D721Med (cell line): ENCODE measurements at regions not wholly inside any gene's neighbourhood (a gene's known extent, or its start where the extent isn't known, plus 50 kb on each side); places are given as distances from the start of the nearest gene placed in this dataset.
"Not testable (repeated sequence)": the region's sequence is repeated elsewhere in the genome, so short reads cannot be mapped to it uniquely, and the experiment has no call there.

Experiments used
- DNase-seq: peaks from one replicate; pipeline ENCODE4 v3.0.0; 2011; ENCODE audit warnings: low spot score; ENCODE audit not compliant: insufficient read length
- FAIRE-seq: peaks from 2 replicates; lab custom pipeline; 2011; peaks lifted over from hg19 to GRCh38; lab: Jason Lieb, UNC
- CTCF ChIP-seq: IDR thresholded peaks from 2 replicates; pipeline ENCODE4 v1.5.1; 2012; ENCODE audit warnings: mild to moderate bottlenecking, control low read depth; ENCODE audit not compliant: insufficient read depth; ENCODE audit errors: missing control alignments

- DNase-seq: no peak
- no peak for FAIRE-seq
- no peak for TF ChIP-seq CTCF
These were observed 106.7 kb upstream of the PELI1 start for GRCh38 chr2:64250751-64251423.

GRCh38 chr2:64251497-64252250 lies 107.5 kb upstream of the PELI1 start:
- no peak for FAIRE-seq
- no peak for TF ChIP-seq CTCF
- no peak for DNase-seq

GRCh38 chr2:64252251-64252978 lies 108.2 kb upstream of the PELI1 start:
- not testable (repeated sequence) for DNase-seq, FAIRE-seq

GRCh38 chr2:64253421-64253820 lies 109.2 kb upstream of the PELI1 start:
- not testable (repeated sequence) for FAIRE-seq

GRCh38 chr2:64258566-64258965 lies 114.3 kb upstream of the PELI1 start:
- no peak for TF ChIP-seq CTCF
- no peak for DNase-seq
- no peak for FAIRE-seq

More at GRCh38 chr2:64253421-64253820, 109.2 kb upstream of the PELI1 start:
- not testable (repeated sequence) for DNase-seq

GRCh38 chr2:64259312-64259711 lies 115.1 kb upstream of the PELI1 start:
- DNase-seq (no peak), FAIRE-seq (no peak)
- TF ChIP-seq CTCF: no peak

- TF ChIP-seq CTCF: no peak
- FAIRE-seq (no peak), DNase-seq (no peak)
These were observed 116.0 kb upstream of the PELI1 start for GRCh38 chr2:64260093-64260803.
